HUES48 (cell line): ENCODE measurements at regions not wholly inside any gene's neighbourhood (a gene's known extent, or its start where the extent isn't known, plus 50 kb on each side); places are given as distances from the start of the nearest gene placed in this dataset.

Experiments used
- H3K27ac ChIP-seq: one replicate; pipeline ENCODE4 v1.7.0; 2013; ENCODE audit warnings: low read depth, low read length, inconsistent platforms
- H3K27me3 ChIP-seq: 2 replicates; pipeline ENCODE4 v1.6.1; 2013; ENCODE audit warnings: mild to moderate bottlenecking, low read length; ENCODE audit not compliant: control insufficient read depth, insufficient read depth
- H3K36me3 ChIP-seq: 2 replicates; pipeline ENCODE4 v1.6.1; 2013; ENCODE audit warnings: low read length; ENCODE audit not compliant: control insufficient read depth, insufficient read depth
- H3K4me1 ChIP-seq: 2 replicates; pipeline ENCODE4 v1.6.1; 2013; ENCODE audit warnings: mild to moderate bottlenecking, low read length; ENCODE audit not compliant: control insufficient read depth, insufficient read depth
- H3K4me3 ChIP-seq: 2 replicates; pipeline ENCODE4 v1.5.1; 2013; ENCODE audit warnings: mild to moderate bottlenecking, low read depth, low read length
- H3K9ac ChIP-seq: 2 replicates; pipeline ENCODE4 v1.6.1; 2013; ENCODE audit warnings: mild to moderate bottlenecking, low read depth, low read length, moderate library complexity
- H3K9me3 ChIP-seq: 2 replicates; pipeline ENCODE4 v1.6.1; 2013; ENCODE audit warnings: low read length; ENCODE audit not compliant: control insufficient read depth, insufficient read depth

GRCh38 chr11:127205688-127206217 is 205.2 kb upstream of the KIRREL3 start:
- Histone ChIP-seq H3K36me3 (no peaks in the 10 kb centered on the region), H3K4me1 (no peaks in the 10 kb centered on the region), H3K4me3 (no peak overlapping the region), H3K9ac (no peak overlapping the region), H3K27me3 (no peaks in the 10 kb centered on the region), H3K27ac (no peak overlapping the region), H3K9me3 (no peaks in the 10 kb centered on the region)

GRCh38 chr11:127203490-127203889 is 202.9 kb upstream of the KIRREL3 start:
- no peak overlapping the region for H3K9ac ChIP-seq
- H3K9me3 ChIP-seq = no peaks in the 10 kb centered on the region
- no peak overlapping the region for H3K4me3 ChIP-seq
- no peaks in the 10 kb centered on the region for H3K27me3 ChIP-seq
- H3K36me3 ChIP-seq = no peaks in the 10 kb centered on the region
- H3K4me1 ChIP-seq = no peaks in the 10 kb centered on the region
- H3K27ac ChIP-seq = no peak overlapping the region

GRCh38 chr11:127202105-127202504 is 201.5 kb upstream of the KIRREL3 start:
- no peaks in the 10 kb centered on the region for H3K9me3 ChIP-seq
- H3K36me3 ChIP-seq = no peaks in the 10 kb centered on the region
- no peak overlapping the region for H3K27ac ChIP-seq
- no peak overlapping the region for H3K9ac ChIP-seq
- no peak overlapping the region for H3K4me3 ChIP-seq
- H3K4me1 ChIP-seq = no peaks in the 10 kb centered on the region
- no peaks in the 10 kb centered on the region for H3K27me3 ChIP-seq

GRCh38 chr11:127199306-127199801 is 198.8 kb upstream of the KIRREL3 start:
- Histone ChIP-seq H3K9me3 (no peaks in the 10 kb centered on the region), H3K36me3 (no peaks in the 10 kb centered on the region), H3K27ac (no peak overlapping the region), H3K4me3 (no peak overlapping the region), H3K4me1 (no peaks in the 10 kb centered on the region), H3K9ac (no peak overlapping the region), H3K27me3 (no peaks in the 10 kb centered on the region)

GRCh38 chr11:127195501-127196120 is 195.0 kb upstream of the KIRREL3 start:
- Histone ChIP-seq H3K4me1 (peaks cover 3% of the 10 kb centered on the region; the same call in 1 of the 2 replicates), H3K27ac (no peak overlapping the region), H3K36me3 (no peaks in the 10 kb centered on the region), H3K9me3 (no peaks in the 10 kb centered on the region), H3K27me3 (no peaks in the 10 kb centered on the region), H3K9ac (no peak overlapping the region), H3K4me3 (no peak overlapping the region)

- H3K9me3 ChIP-seq = no peaks in the 10 kb centered on the region
- no peaks in the 10 kb centered on the region for H3K27me3 ChIP-seq
- peaks cover 3% of the 10 kb centered on the region; the same call in 1 of the 2 replicates for H3K4me1 ChIP-seq
- H3K9ac ChIP-seq = no peak overlapping the region
- no peak overlapping the region for H3K4me3 ChIP-seq
- no peak overlapping the region for H3K27ac ChIP-seq
- H3K36me3 ChIP-seq = no peaks in the 10 kb centered on the region
These were observed 194.0 kb upstream of the KIRREL3 start for GRCh38 chr11:127194521-127194920.

GRCh38 chr11:127193950-127194349 is 193.4 kb upstream of the KIRREL3 start:
- H3K4me3 ChIP-seq = no peak overlapping the region
- no peaks in the 10 kb centered on the region for H3K36me3 ChIP-seq
- H3K9me3 ChIP-seq = no peaks in the 10 kb centered on the region
- H3K4me1 ChIP-seq = peaks cover 3% of the 10 kb centered on the region; the same call in 1 of the 2 replicates
- no peak overlapping the region for H3K27ac ChIP-seq
- H3K9ac ChIP-seq = no peak overlapping the region
- H3K27me3 ChIP-seq = no peaks in the 10 kb centered on the region

- Histone ChIP-seq H3K4me3 (no peak overlapping the region), H3K9ac (no peak overlapping the region), H3K4me1 (peaks cover 3% of the 10 kb centered on the region; the same call in 1 of the 2 replicates), H3K36me3 (no peaks in the 10 kb centered on the region), H3K27ac (no peak overlapping the region), H3K27me3 (no peaks in the 10 kb centered on the region), H3K9me3 (no peaks in the 10 kb centered on the region)
These were observed 191.1 kb upstream of the KIRREL3 start for GRCh38 chr11:127191689-127192088.

- Histone ChIP-seq H3K9me3 (no peaks in the 10 kb centered on the region), H3K27ac (no peak overlapping the region), H3K4me3 (no peak overlapping the region), H3K36me3 (no peaks in the 10 kb centered on the region), H3K27me3 (no peaks in the 10 kb centered on the region), H3K9ac (no peak overlapping the region), H3K4me1 (peaks cover 3% of the 10 kb centered on the region; the same call in 1 of the 2 replicates)
These were observed 190.7 kb upstream of the KIRREL3 start for GRCh38 chr11:127191261-127191660.

- no peak overlapping the region for H3K4me3 ChIP-seq
- H3K4me1 ChIP-seq = no peaks in the 10 kb centered on the region
- no peaks in the 10 kb centered on the region for H3K36me3 ChIP-seq
- no peaks in the 10 kb centered on the region for H3K27me3 ChIP-seq
- no peaks in the 10 kb centered on the region for H3K9me3 ChIP-seq
- H3K9ac ChIP-seq = no peak overlapping the region
- no peak overlapping the region for H3K27ac ChIP-seq
These were observed 182.1 kb upstream of the KIRREL3 start for GRCh38 chr11:127182586-127183203.

GRCh38 chr11:127157225-127157624 is 156.7 kb upstream of the KIRREL3 start:
- H3K4me1 ChIP-seq = peaks cover 12% of the 10 kb centered on the region
- H3K4me3 ChIP-seq = no peak overlapping the region
- no peaks in the 10 kb centered on the region for H3K27me3 ChIP-seq
- no peaks in the 10 kb centered on the region for H3K9me3 ChIP-seq
- H3K9ac ChIP-seq = no peak overlapping the region
- H3K27ac ChIP-seq = no peak overlapping the region
- no peaks in the 10 kb centered on the region for H3K36me3 ChIP-seq
